Stimulated activated CD4-positive, alpha-beta T cell treated with anti-CD3 and anti-CD28 coated beads, TNF-alpha, amount 100 ng/mL, for 4 hours (primary cell): ENCODE measurements at regions not wholly inside any gene's neighbourhood (a gene's known extent, or its start where the extent isn't known, plus 50 kb on each side); places are given as distances from the start of the nearest gene placed in this dataset.
"Not testable (repeated sequence)": the region's sequence is repeated elsewhere in the genome, so short reads cannot be mapped to it uniquely, and the experiment has no call there.

ENCODE experiments used
- DNase-seq, 3 experiments: peaks; one replicate each; pipeline ENCODE4 v3.0.0-alpha.2; 2020; ENCODE audit warnings: low read depth in 3 of 3

- no peak for DNase-seq
These were observed 181.3 kb downstream of the LYPLAL1 start for GRCh38 chr1:219354962-219355361.

GRCh38 chr1:219352961-219353651, 179.4 kb downstream of the LYPLAL1 start:
- no peak for DNase-seq

- no peak for DNase-seq
These were observed 176.7 kb downstream of the LYPLAL1 start for GRCh38 chr1:219350172-219350931.

GRCh38 chr1:219347921-219348391, 174.3 kb downstream of the LYPLAL1 start:
- DNase-seq = no peak

GRCh38 chr1:219347376-219347775, 173.7 kb downstream of the LYPLAL1 start:
- no peak for DNase-seq

- no peak for DNase-seq
These were observed 172.3 kb downstream of the LYPLAL1 start for GRCh38 chr1:219345953-219346352.

GRCh38 chr1:219342836-219343235, 169.2 kb downstream of the LYPLAL1 start:
- DNase-seq = no peak

- DNase-seq = no peak
These were observed 167.1 kb downstream of the LYPLAL1 start for GRCh38 chr1:219340796-219341195.

GRCh38 chr1:219339466-219339865, 165.8 kb downstream of the LYPLAL1 start:
- no peak for DNase-seq

- DNase-seq = no peak
These were observed 163.9 kb downstream of the LYPLAL1 start for GRCh38 chr1:219337588-219337987.

GRCh38 chr1:219333626-219334025, 159.9 kb downstream of the LYPLAL1 start:
- no peak for DNase-seq

GRCh38 chr1:219331424-219331823, 157.7 kb downstream of the LYPLAL1 start:
- no peak for DNase-seq

- no peak for DNase-seq
These were observed 157.0 kb downstream of the LYPLAL1 start for GRCh38 chr1:219330669-219331068.

- no peak for DNase-seq
These were observed 156.3 kb downstream of the LYPLAL1 start for GRCh38 chr1:219330001-219330400.

GRCh38 chr1:219329578-219329977, 155.9 kb downstream of the LYPLAL1 start:
- DNase-seq = no peak

- DNase-seq = no peak
These were observed 153.2 kb downstream of the LYPLAL1 start for GRCh38 chr1:219326843-219327242.

GRCh38 chr1:219325368-219325742, 151.7 kb downstream of the LYPLAL1 start:
- DNase-seq = no peak

- no peak for DNase-seq
These were observed 151.1 kb downstream of the LYPLAL1 start for GRCh38 chr1:219324629-219325367.

- DNase-seq = no peak
These were observed 150.5 kb downstream of the LYPLAL1 start for GRCh38 chr1:219324171-219324570.

GRCh38 chr1:219323426-219323825, 149.7 kb downstream of the LYPLAL1 start:
- no peak for DNase-seq

GRCh38 chr1:219322766-219323165, 149.1 kb downstream of the LYPLAL1 start:
- no peak for DNase-seq

- DNase-seq = not testable (repeated sequence)
These were observed 146.9 kb downstream of the LYPLAL1 start for GRCh38 chr1:219320563-219320962.

- no peak for DNase-seq
These were observed 145.1 kb downstream of the LYPLAL1 start for GRCh38 chr1:219318826-219319225.
